CD4-positive, alpha-beta T cell treated with Interleukin-15 for 1 hour (primary cell): ENCODE measurements at regions not wholly inside any gene's neighbourhood (a gene's known extent, or its start where the extent isn't known, plus 50 kb on each side); places are given as distances from the start of the nearest gene placed in this dataset.

Experiments
- DNase-seq: peaks from one replicate; pipeline ENCODE4 v3.0.0-alpha.2; 2020

DNA sequence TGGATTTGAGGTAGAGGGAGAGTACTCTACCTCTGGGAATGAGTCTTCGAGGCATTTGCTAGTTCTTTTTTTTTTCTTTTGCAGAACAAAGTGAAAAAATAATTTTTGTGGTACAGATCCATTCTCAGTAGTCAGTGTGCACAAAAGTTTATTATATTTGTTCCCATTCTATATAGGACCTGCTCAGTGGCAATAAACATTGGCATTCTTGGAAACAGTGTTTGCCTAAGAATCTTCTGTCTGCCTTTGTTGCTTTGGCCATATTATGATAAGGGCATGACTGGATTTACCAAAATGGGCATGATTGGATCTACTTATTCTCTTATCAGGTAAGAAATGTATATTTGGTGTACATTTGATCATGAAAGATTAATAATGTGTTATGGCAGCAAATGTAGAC, 583.3 kb downstream of the PLCL1 start:
- no peak for DNase-seq

GRCh38 chr2:198385856-198386255, 581.5 kb downstream of the PLCL1 start:
- DNase-seq = no peak

- no peak for DNase-seq
These were observed 580.9 kb downstream of the PLCL1 start for GRCh38 chr2:198385326-198385725.

- DNase-seq = no peak
These were observed 579.0 kb downstream of the PLCL1 start for GRCh38 chr2:198383392-198383791.

DNA sequence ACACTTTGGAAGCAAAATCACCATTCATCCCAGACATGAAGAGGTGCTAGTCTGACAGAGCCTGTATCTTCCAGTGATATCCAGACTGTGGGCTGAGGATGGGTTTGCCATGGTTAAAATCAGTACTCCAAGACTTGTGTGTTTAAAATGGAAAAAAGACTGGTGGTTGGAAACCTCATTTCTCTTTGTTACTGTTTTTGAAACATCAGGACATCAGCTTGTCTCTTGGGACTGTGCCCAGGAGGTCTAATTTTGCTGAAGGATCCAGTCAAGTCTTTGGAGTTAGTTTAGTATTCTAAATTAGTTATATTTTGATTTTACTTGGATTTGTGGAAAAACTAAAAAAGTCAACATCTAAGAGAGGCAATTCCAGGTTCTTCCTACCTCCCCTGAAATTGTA, 578.4 kb downstream of the PLCL1 start:
- no peak for DNase-seq

- no peak for DNase-seq
These were observed 572.3 kb downstream of the PLCL1 start for GRCh38 chr2:198376677-198377076.

DNA sequence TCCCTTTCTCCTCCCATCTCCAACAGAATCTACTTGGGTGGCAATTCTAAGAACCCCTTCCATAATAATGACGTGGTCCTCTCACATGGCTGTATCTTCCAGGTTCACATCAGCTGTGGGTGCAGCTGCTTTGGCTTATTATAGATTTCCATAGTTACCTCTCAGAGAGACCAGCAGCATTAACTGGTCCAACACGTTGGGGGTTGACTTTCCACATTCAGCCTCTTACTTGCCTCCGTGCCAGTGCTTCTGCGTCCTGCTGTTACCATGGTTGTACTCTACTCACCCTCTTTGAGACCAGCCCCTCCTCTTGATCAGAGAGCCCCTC, 570.7 kb downstream of the PLCL1 start:
- no peak for DNase-seq

DNA sequence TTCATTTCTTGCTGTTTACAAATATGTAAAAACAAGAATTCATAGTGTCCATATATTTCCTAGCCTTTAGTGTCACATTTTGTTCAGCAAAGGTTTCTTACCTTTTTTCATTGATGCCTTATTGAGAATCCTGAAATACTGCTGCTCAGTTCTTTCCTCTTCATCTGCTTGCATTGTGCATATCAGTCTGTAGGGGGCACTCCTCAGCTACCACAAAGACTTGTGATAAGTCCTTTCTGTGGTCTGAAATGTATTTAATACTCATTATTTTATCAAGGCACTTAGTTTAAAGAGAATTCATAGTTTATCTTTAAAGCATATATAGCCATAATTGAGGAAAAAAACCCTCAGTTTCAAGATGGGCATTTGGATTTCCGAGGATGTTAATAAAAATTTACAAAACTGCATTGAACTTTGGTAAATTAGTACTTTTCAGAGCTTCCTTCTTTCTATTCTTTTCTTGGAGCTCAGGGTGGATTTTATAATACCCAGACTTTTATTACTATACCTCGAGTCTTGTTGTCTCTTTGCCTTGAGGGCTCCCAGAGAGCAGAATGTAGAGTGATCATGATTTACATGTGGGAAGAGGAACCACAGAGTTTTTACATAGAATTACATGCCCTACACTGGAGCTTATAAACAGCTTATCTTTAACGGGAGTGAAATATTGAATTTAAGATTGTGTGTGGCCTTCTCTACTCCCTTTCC, 570.1 kb downstream of the PLCL1 start:
- no peak for DNase-seq

- no peak for DNase-seq
These were observed 567.6 kb downstream of the PLCL1 start for GRCh38 chr2:198371921-198372543.

GRCh38 chr2:198371329-198371728, 566.9 kb downstream of the PLCL1 start:
- DNase-seq = no peak

DNA sequence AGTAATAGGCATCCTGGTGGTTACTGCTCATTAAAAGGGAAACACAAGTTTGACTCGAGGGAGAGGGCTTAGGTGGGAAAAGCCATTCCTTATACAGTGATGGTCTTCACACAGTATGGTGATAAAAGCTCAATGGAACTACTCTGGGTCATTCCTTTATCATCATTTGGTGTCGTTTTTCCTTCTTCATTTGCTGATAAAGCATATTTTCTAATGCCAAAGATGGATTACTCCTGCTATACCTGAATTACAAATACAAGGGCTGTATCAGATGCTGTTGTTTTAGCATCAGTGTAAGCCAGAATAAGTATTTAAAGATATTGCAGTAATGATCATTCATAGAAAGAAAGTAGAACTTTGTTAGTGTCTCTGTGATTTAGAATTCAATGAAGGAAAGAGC, 563.7 kb downstream of the PLCL1 start:
- no peak for DNase-seq

- DNase-seq = no peak
These were observed 558.3 kb downstream of the PLCL1 start for GRCh38 chr2:198362740-198363139.

DNA sequence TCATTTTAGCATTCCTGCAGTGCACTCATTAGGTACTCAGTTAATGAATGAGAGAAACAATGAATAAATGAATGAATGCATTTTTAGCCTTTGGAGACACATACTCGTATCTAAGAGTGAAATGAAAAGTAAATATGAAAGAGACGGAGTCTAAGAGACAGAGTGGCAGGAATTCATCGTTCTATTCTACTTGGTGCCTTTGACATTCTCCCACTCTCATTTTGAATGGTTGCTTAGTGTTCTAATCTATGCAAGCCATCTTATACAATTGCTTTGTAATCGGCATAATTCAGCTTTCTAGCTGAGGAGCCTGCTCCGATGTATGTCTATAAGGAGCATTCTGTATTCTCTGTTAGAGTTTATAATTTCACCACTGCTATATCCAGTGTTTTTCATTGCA, 554.9 kb downstream of the PLCL1 start:
- DNase-seq = no peak

DNA sequence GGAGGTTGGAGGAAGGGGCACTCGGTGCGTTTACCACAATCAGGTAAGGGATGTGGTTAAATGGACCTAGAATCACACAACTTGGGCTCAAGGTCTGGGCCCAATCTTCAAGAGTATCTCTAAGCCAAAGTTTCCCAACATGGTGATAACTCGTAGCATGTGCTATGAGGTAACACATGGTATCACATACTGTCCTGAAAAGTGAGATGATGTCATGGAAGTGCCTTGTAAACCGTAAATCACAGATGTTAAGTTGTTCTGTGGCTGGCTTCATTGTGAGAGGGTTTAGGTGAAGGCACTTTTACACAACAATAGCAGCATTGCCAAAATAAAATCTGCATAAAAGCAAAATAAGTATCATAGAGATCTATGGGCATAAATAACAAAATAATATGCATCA, 551.8 kb downstream of the PLCL1 start:
- DNase-seq = no peak

GRCh38 chr2:198351647-198352046, 547.3 kb downstream of the PLCL1 start:
- DNase-seq = no peak

DNA sequence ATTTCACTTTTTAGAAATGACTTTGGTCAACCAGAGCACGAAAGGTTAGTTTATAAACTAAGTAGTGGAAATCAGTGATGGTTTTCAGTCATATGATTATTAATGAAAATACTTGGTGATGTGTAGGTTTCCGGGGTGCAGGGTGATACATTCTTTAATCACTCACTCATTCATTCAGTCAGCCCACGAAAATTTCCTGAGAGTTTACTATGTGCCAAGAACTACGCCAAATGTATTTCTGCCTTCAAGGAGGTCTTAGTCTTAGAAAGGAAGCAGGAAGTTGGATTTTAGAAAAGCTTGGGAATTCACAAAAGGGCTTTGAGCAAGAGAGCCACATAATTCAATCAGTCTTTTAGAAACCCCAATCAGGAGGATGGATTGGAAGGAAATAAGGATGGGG, 543.6 kb downstream of the PLCL1 start:
- DNase-seq = no peak

GRCh38 chr2:198347349-198347748, 543.0 kb downstream of the PLCL1 start:
- DNase-seq = no peak

DNA sequence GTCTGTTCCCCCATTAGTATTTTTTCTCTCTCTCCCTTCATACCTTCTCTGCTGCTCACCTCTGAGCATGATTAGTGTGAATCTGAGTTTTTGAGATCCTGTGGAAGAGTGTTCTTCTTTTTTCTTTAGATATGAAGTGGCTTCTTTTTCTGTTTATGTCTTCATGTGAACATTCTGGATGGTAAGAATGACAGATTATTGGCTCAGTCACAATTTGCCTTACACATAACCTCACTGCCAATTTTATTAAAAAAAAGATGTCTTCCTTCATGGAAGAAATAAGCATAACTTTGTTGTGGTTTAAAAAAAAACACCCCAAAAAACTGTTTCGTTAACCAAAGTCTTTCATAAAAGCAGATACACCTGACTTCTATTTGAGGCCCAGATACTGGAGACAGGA, 539.1 kb downstream of the PLCL1 start:
- no peak for DNase-seq

DNA sequence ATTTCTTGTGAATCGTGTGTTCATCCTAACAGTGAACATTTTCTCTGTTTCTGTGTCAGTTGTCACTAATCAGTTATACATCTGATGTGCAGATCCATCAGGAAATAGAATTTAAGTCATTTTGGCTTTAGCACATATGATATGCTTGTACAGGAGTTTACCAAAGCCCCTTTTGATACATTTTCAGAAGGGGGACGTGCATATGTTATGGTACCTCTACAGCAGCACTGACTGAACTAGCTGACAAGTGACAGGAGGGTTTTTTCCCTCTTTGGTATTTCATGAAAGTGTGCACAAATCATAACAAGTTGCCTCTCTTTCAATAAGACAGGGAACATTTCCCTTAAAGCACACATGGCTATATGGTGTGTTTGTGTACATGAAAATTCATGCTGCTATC, 536.5 kb downstream of the PLCL1 start:
- no peak for DNase-seq

GRCh38 chr2:198339116-198339515, 534.7 kb downstream of the PLCL1 start:
- no peak for DNase-seq

DNA sequence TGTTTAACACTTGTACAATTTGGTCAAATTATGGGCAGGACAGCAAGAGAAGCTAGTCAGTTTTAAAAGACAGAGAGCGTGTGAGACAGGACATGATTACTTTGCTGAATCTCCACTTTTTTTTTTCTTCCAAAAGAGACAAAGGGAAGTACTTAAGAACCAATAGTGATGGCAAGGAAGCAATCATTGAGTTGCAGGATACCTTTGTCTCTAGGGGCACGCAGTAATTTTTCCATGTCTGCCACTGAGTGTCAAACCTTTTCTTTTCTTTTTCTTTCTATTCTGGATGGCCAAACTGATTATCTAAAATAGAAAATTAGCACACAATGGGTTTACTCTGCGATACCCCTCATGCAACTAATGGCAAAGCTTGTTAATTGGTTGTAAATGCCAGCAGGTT, 533.0 kb downstream of the PLCL1 start:
- no peak for DNase-seq

GRCh38 chr2:198328454-198328853, 524.1 kb downstream of the PLCL1 start:
- DNase-seq = no peak

GRCh38 chr2:198327526-198327925, 523.1 kb downstream of the PLCL1 start:
- DNase-seq = no peak

DNA sequence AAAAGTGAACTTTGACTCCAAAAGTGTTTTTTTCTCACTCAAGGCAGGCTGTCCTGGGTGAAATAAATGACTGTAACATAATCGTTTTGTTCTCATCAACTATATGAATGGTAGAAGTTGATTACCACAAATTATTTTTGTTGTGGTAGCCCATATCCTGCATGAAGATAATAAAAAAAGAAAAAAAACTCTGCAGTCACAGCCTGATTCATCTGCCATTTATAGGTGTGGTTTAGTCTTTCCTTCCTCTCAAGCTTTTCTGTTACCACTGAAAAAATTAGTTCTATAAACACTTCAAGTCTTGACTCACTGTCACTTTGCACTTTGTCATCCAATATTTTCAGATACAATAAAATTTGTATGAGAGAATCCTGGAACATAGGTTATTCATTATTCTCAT, 522.0 kb downstream of the PLCL1 start:
- no peak for DNase-seq

DNA sequence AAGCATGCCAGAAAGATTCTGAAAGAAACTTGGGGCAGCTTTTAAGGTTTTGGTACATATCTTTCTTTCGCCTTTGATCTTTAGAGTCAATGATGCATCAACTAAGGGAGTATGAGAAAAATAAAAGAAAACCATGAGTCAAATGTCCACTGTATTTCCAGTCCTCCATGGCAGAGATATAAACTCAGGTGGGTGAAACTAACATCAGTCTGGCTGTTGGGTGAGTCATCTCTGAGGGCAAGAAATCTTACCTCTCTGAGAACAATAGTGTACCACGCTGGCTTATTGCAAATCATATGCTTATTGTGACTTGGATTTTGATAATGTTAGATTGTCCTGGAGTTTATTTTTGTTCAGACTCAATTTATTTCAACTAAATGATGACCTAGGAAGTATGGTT, 521.0 kb downstream of the PLCL1 start:
- no peak for DNase-seq
